Stimulated activated effector memory CD8-positive, alpha-beta T cell treated with anti-CD3 and anti-CD28 coated beads, Interleukin-12 subunit alpha, Interleukin-12 subunit beta, amount 100 ng/mL, for 72 hours (primary cell): ENCODE measurements at regions not wholly inside any gene's neighbourhood (a gene's known extent, or its start where the extent isn't known, plus 50 kb on each side); places are given as distances from the start of the nearest gene placed in this dataset.

Source experiments
- ATAC-seq: fragments of 150-1000 bp; cut with Tn5 transposase; 2 replicates; pipeline ENCODE4 v1.10.0; 2021
- DNase-seq, 2 donors: peaks; one replicate each; pipeline ENCODE4 v3.0.0; 2021 to 2022; ENCODE audit warnings: low spot score in 2 of 2
- H3K27ac Mint-ChIP-seq: one replicate; pipeline ENCODE4 v1.8.0; 2022; ENCODE audit warnings: mild to moderate bottlenecking, mixed read lengths
- H3K36me3 Mint-ChIP-seq: one replicate; pipeline ENCODE4 v1.8.0; 2022; ENCODE audit warnings: mild to moderate bottlenecking, mixed read lengths
- H3K4me1 Mint-ChIP-seq: one replicate; pipeline ENCODE4 v1.8.0; 2022; ENCODE audit warnings: mixed read lengths
- H3K4me3 Mint-ChIP-seq: one replicate; pipeline ENCODE4 v1.8.0; 2022; ENCODE audit warnings: mild to moderate bottlenecking, mixed read lengths
- H3K9me3 Mint-ChIP-seq: one replicate; pipeline ENCODE4 v1.8.0; 2022; ENCODE audit warnings: mixed read lengths

- no peak overlapping the region for H3K27ac Mint-ChIP-seq
- no peak for DNase-seq
- no peaks in the 10 kb centered on the region for H3K9me3 Mint-ChIP-seq
- no peaks in the 10 kb centered on the region for H3K4me1 Mint-ChIP-seq
- ATAC-seq, result no peak
- no peaks in the 10 kb centered on the region for H3K36me3 Mint-ChIP-seq
- H3K4me3 Mint-ChIP-seq, result no peak overlapping the region
Observed at GRCh38 chr20:48096212-48096875, 311.1 kb upstream of the SULF2 start.

- no peak for DNase-seq
- no peak overlapping the region for H3K27ac Mint-ChIP-seq
- H3K9me3 Mint-ChIP-seq, result no peaks in the 10 kb centered on the region
- no peaks in the 10 kb centered on the region for H3K36me3 Mint-ChIP-seq
- H3K4me1 Mint-ChIP-seq, result no peaks in the 10 kb centered on the region
- H3K4me3 Mint-ChIP-seq, result no peak overlapping the region
- ATAC-seq, result no peak
Observed at GRCh38 chr20:48094944-48095343, 309.7 kb upstream of the SULF2 start.

- no peak for ATAC-seq
- Mint-ChIP-seq H3K9me3 (no peaks in the 10 kb centered on the region), H3K36me3 (no peaks in the 10 kb centered on the region), H3K4me1 (no peaks in the 10 kb centered on the region), H3K4me3 (no peak overlapping the region), H3K27ac (no peak overlapping the region)
- no peak for DNase-seq
Observed at GRCh38 chr20:48094196-48094749, 309.0 kb upstream of the SULF2 start.

GRCh38 chr20:48092596-48093280 is 307.5 kb upstream of the SULF2 start:
- DNase-seq (no peak), ATAC-seq (no peak)
- Mint-ChIP-seq H3K27ac (no peak overlapping the region), H3K4me1 (no peaks in the 10 kb centered on the region), H3K4me3 (no peak overlapping the region), H3K9me3 (no peaks in the 10 kb centered on the region), H3K36me3 (no peaks in the 10 kb centered on the region)

- H3K4me1 Mint-ChIP-seq, result no peaks in the 10 kb centered on the region
- no peak overlapping the region for H3K4me3 Mint-ChIP-seq
- ATAC-seq, result no peak
- no peaks in the 10 kb centered on the region for H3K36me3 Mint-ChIP-seq
- no peaks in the 10 kb centered on the region for H3K9me3 Mint-ChIP-seq
- no peak for DNase-seq
- no peak overlapping the region for H3K27ac Mint-ChIP-seq
Observed at GRCh38 chr20:48090784-48091183, 305.5 kb upstream of the SULF2 start.

GRCh38 chr20:48090314-48090713 is 305.0 kb upstream of the SULF2 start:
- Mint-ChIP-seq H3K9me3 (no peaks in the 10 kb centered on the region), H3K4me1 (no peaks in the 10 kb centered on the region), H3K27ac (no peak overlapping the region), H3K36me3 (no peaks in the 10 kb centered on the region), H3K4me3 (no peak overlapping the region)
- ATAC-seq (no peak), DNase-seq (no peak)

- Mint-ChIP-seq H3K36me3 (no peaks in the 10 kb centered on the region), H3K4me1 (no peaks in the 10 kb centered on the region)
Observed at GRCh38 chr20:48080583-48080982, 295.3 kb upstream of the SULF2 start.

GRCh38 chr20:48079028-48079427 is 293.7 kb upstream of the SULF2 start:
- Mint-ChIP-seq H3K9me3 (no peaks in the 10 kb centered on the region), H3K4me1 (no peaks in the 10 kb centered on the region), H3K4me3 (no peak overlapping the region), H3K27ac (no peak overlapping the region), H3K36me3 (no peaks in the 10 kb centered on the region)
- DNase-seq, result no peak
- no peak for ATAC-seq

More at GRCh38 chr20:48080583-48080982, 295.3 kb upstream of the SULF2 start:
- DNase-seq, result no peak
- Mint-ChIP-seq H3K4me3 (no peak overlapping the region), H3K9me3 (no peaks in the 10 kb centered on the region), H3K27ac (no peak overlapping the region)
- ATAC-seq, result no peak

GRCh38 chr20:48076747-48077146 is 291.5 kb upstream of the SULF2 start:
- H3K36me3 Mint-ChIP-seq, result no peaks in the 10 kb centered on the region
- ATAC-seq, result no peak
- DNase-seq, result no peak
- no peaks in the 10 kb centered on the region for H3K9me3 Mint-ChIP-seq
- H3K27ac Mint-ChIP-seq, result no peak overlapping the region
- H3K4me1 Mint-ChIP-seq, result no peaks in the 10 kb centered on the region
- H3K4me3 Mint-ChIP-seq, result no peak overlapping the region

GRCh38 chr20:48076247-48076646 is 291.0 kb upstream of the SULF2 start:
- DNase-seq (no peak), ATAC-seq (no peak)
- no peaks in the 10 kb centered on the region for H3K4me1 Mint-ChIP-seq
- no peak overlapping the region for H3K4me3 Mint-ChIP-seq
- H3K9me3 Mint-ChIP-seq, result no peaks in the 10 kb centered on the region
- H3K36me3 Mint-ChIP-seq, result no peaks in the 10 kb centered on the region
- H3K27ac Mint-ChIP-seq, result no peak overlapping the region

- no peak overlapping the region for H3K27ac Mint-ChIP-seq
- no peaks in the 10 kb centered on the region for H3K36me3 Mint-ChIP-seq
- H3K4me1 Mint-ChIP-seq, result no peaks in the 10 kb centered on the region
- no peak for DNase-seq
- no peaks in the 10 kb centered on the region for H3K9me3 Mint-ChIP-seq
- no peak for ATAC-seq
- H3K4me3 Mint-ChIP-seq, result no peak overlapping the region
Observed at GRCh38 chr20:48075591-48076174, 290.4 kb upstream of the SULF2 start.

GRCh38 chr20:48070991-48071652 is 285.8 kb upstream of the SULF2 start:
- H3K4me3 Mint-ChIP-seq, result no peak overlapping the region
- H3K9me3 Mint-ChIP-seq, result no peaks in the 10 kb centered on the region
- no peaks in the 10 kb centered on the region for H3K4me1 Mint-ChIP-seq
- H3K36me3 Mint-ChIP-seq, result no peaks in the 10 kb centered on the region
- no peak for DNase-seq
- no peak for ATAC-seq
- H3K27ac Mint-ChIP-seq, result no peak overlapping the region

- Mint-ChIP-seq H3K9me3 (no peaks in the 10 kb centered on the region), H3K36me3 (no peaks in the 10 kb centered on the region), H3K4me3 (no peak overlapping the region), H3K27ac (no peak overlapping the region), H3K4me1 (no peaks in the 10 kb centered on the region)
- ATAC-seq, result no peak
- DNase-seq, result no peak
Observed at GRCh38 chr20:48069596-48069995, 284.3 kb upstream of the SULF2 start.

- Mint-ChIP-seq H3K4me1 (no peaks in the 10 kb centered on the region), H3K36me3 (no peaks in the 10 kb centered on the region), H3K4me3 (no peak overlapping the region), H3K9me3 (no peaks in the 10 kb centered on the region), H3K27ac (no peak overlapping the region)
- ATAC-seq (no peak), DNase-seq (no peak)
Observed at GRCh38 chr20:48066851-48067250, 281.6 kb upstream of the SULF2 start.

- no peaks in the 10 kb centered on the region for H3K4me1 Mint-ChIP-seq
- no peaks in the 10 kb centered on the region for H3K9me3 Mint-ChIP-seq
- ATAC-seq, result no peak
- no peak for DNase-seq
- H3K36me3 Mint-ChIP-seq, result no peaks in the 10 kb centered on the region
- no peak overlapping the region for H3K27ac Mint-ChIP-seq
- H3K4me3 Mint-ChIP-seq, result no peak overlapping the region
Observed at GRCh38 chr20:48066246-48066645, 281.0 kb upstream of the SULF2 start.
